ENCODE measurements at regions not wholly inside any gene's neighbourhood (a gene's known extent, or its start where the extent isn't known, plus 50 kb on each side); places are given as distances from the start of the nearest gene placed in this dataset.

DNA sequence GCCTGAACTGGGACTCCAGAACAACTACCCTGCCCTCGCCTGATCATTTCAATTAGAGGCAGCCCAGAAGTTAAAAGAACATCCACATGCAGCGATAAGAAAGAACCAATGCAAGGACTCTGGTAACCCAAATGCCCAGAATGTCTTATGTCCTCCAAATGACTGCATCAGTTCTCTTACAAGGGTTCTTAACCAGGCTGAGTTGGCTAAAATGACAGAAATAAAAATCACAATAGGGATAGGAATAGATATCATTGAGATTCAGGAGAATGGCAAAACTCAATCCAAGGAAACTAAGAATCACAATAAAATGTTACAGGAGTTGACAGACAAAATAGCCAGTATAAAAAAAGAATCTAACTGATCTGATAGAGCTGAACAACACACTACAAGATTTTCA lies 80.1 kb upstream of the PTGFR start:
- Histone ChIP-seq H4K20me1 (ENCODE audit: control insufficient read depth, insufficient read depth, low read depth, low read length) (no peaks in the 10 kb centered on the region), H3K36me3 (ENCODE audit: control insufficient read depth, low read length) (no peaks in the 10 kb centered on the region), H3K4me2 (ENCODE audit: low read length) (no peak overlapping the region), H3K4me3 (ENCODE audit: low read length) (no peak overlapping the region), H3K79me2 (ENCODE audit: control insufficient read depth, low read length) (no peaks in the 10 kb centered on the region), H3K27me3 (ENCODE audit: control insufficient read depth, low read length) (no peaks in the 10 kb centered on the region; the same call in 1 of the 2 replicates), H3K9me2 (replicated peaks; ENCODE audit: control insufficient read depth, low read length) (no peaks in the 10 kb centered on the region), H3F3A (ENCODE audit: control insufficient read depth, insufficient read depth) (no peaks in the 10 kb centered on the region), H3K4me1 (ENCODE audit: control insufficient read depth, low read length) (no peaks in the 10 kb centered on the region), H3K9me3 (ENCODE audit: control insufficient read depth, insufficient read depth, low read length) (no peaks in the 10 kb centered on the region), H3K27ac (ENCODE audit: low read depth, low read length) (no peak overlapping the region)
- no peak for TF ChIP-seq EZH2phosphoT487 (IDR thresholded peaks at IDR 0.05; ENCODE audit: borderline replicate concordance, low read length)
- TF ChIP-seq, protein P1, sequence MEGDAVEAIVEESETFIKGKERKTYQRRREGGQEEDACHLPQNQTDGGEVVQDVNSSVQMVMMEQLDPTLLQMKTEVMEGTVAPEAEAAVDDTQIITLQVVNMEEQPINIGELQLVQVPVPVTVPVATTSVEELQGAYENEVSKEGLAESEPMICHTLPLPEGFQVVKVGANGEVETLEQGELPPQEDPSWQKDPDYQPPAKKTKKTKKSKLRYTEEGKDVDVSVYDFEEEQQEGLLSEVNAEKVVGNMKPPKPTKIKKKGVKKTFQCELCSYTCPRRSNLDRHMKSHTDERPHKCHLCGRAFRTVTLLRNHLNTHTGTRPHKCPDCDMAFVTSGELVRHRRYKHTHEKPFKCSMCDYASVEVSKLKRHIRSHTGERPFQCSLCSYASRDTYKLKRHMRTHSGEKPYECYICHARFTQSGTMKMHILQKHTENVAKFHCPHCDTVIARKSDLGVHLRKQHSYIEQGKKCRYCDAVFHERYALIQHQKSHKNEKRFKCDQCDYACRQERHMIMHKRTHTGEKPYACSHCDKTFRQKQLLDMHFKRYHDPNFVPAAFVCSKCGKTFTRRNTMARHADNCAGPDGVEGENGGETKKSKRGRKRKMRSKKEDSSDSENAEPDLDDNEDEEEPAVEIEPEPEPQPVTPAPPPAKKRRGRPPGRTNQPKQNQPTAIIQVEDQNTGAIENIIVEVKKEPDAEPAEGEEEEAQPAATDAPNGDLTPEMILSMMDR (IDR thresholded peaks at IDR 0.05; ENCODE audit: low read depth, low read length, poor library complexity, severe bottlenecking) = no peak

- H3K27ac ChIP-seq (ENCODE audit: low read depth, low read length) = no peak overlapping the region
- no peaks in the 10 kb centered on the region for H3F3A ChIP-seq (ENCODE audit: control insufficient read depth, insufficient read depth)
- no peaks in the 10 kb centered on the region for H3K36me3 ChIP-seq (ENCODE audit: control insufficient read depth, low read length)
- no peaks in the 10 kb centered on the region for H4K20me1 ChIP-seq (ENCODE audit: control insufficient read depth, insufficient read depth, low read depth, low read length)
- H3K4me2 ChIP-seq (ENCODE audit: low read length) = no peak overlapping the region
- H3K79me2 ChIP-seq (ENCODE audit: control insufficient read depth, low read length) = no peaks in the 10 kb centered on the region
- H3K27me3 ChIP-seq (ENCODE audit: control insufficient read depth, low read length) = no peaks in the 10 kb centered on the region; the same call in 1 of the 2 replicates
- H3K4me3 ChIP-seq (ENCODE audit: low read length) = no peak overlapping the region
- no peaks in the 10 kb centered on the region for H3K9me2 ChIP-seq (replicated peaks; ENCODE audit: control insufficient read depth, low read length)
- no peak for TF ChIP-seq EZH2phosphoT487 (IDR thresholded peaks at IDR 0.05; ENCODE audit: borderline replicate concordance, low read length)
- TF ChIP-seq, protein P1 (IDR thresholded peaks at IDR 0.05; ENCODE audit: low read depth, low read length, poor library complexity, severe bottlenecking) = no peak
- H3K9me3 ChIP-seq (ENCODE audit: control insufficient read depth, insufficient read depth, low read length) = no peaks in the 10 kb centered on the region
- H3K4me1 ChIP-seq (ENCODE audit: control insufficient read depth, low read length) = no peaks in the 10 kb centered on the region
Measured at GRCh38 chr1:78411707-78412106, 79.1 kb upstream of the PTGFR start.

GRCh38 chr1:78415165-78415564 lies 75.6 kb upstream of the PTGFR start:
- no peaks in the 10 kb centered on the region for H3K9me2 ChIP-seq (replicated peaks; ENCODE audit: control insufficient read depth, low read length)
- no peak overlapping the region for H3K4me3 ChIP-seq (ENCODE audit: low read length)
- no peaks in the 10 kb centered on the region for H3F3A ChIP-seq (ENCODE audit: control insufficient read depth, insufficient read depth)
- no peaks in the 10 kb centered on the region for H3K4me1 ChIP-seq (ENCODE audit: control insufficient read depth, low read length)
- no peaks in the 10 kb centered on the region for H3K79me2 ChIP-seq (ENCODE audit: control insufficient read depth, low read length)
- H3K27me3 ChIP-seq (ENCODE audit: control insufficient read depth, low read length) = no peaks in the 10 kb centered on the region; the same call in 1 of the 2 replicates
- TF ChIP-seq, protein P1 (IDR thresholded peaks at IDR 0.05; ENCODE audit: low read depth, low read length, poor library complexity, severe bottlenecking) = no peak
- no peak for TF ChIP-seq EZH2phosphoT487 (IDR thresholded peaks at IDR 0.05; ENCODE audit: borderline replicate concordance, low read length)
- no peak overlapping the region for H3K4me2 ChIP-seq (ENCODE audit: low read length)
- no peaks in the 10 kb centered on the region for H3K36me3 ChIP-seq (ENCODE audit: control insufficient read depth, low read length)
- no peaks in the 10 kb centered on the region for H4K20me1 ChIP-seq (ENCODE audit: control insufficient read depth, insufficient read depth, low read depth, low read length)
- H3K9me3 ChIP-seq (ENCODE audit: control insufficient read depth, insufficient read depth, low read length) = no peaks in the 10 kb centered on the region
- no peak overlapping the region for H3K27ac ChIP-seq (ENCODE audit: low read depth, low read length)
